Thyroid gland (tissue), 4 donors: ENCODE measurements at regions not wholly inside any gene's neighbourhood (a gene's known extent, or its start where the extent isn't known, plus 50 kb on each side); places are given as distances from the start of the nearest gene placed in this dataset.

Experiments
- CTCF ChIP-seq, 6 experiments: fragments of 200-600 bp in 3 of 6; fragments of 450-650 bp in 3 of 6; sonication (generic) in 3 of 6; IDR thresholded peaks; one replicate each; pipeline ENCODE4 v1.5.1; 2016 to 2019; ENCODE audit warnings: antibody characterized with exemption in 6 of 6, mild to moderate bottlenecking in 2 of 6, inconsistent platforms in 1 of 6, moderate library complexity in 1 of 6
- POLR2A ChIP-seq, 2 donors: fragments of 450-650 bp; IDR thresholded peaks; one replicate each; pipeline ENCODE4 v1.6.1; 2017; ENCODE audit warnings: antibody characterized with exemption in 2 of 2, mild to moderate bottlenecking in 2 of 2, moderate library complexity in 1 of 2

- no peak for TF ChIP-seq CTCF (IDR thresholded peaks at IDR 0.05)
- TF ChIP-seq POLR2A (IDR thresholded peaks at IDR 0.05) = no peak
Observed at GRCh38 chr1:23628951-23629387, 62.6 kb upstream of the RPL11 start.
